Stimulated activated CD8-positive, alpha-beta memory T cell treated with anti-CD3 and anti-CD28 coated beads, Interleukin-12 subunit alpha, Interleukin-12 subunit beta, amount 100 ng/mL, for 24 hours (primary cell): ENCODE measurements at regions not wholly inside any gene's neighbourhood (a gene's known extent, or its start where the extent isn't known, plus 50 kb on each side); places are given as distances from the start of the nearest gene placed in this dataset.

ENCODE experiments used
- DNase-seq: peaks from one replicate; pipeline ENCODE4 v3.0.0-alpha.2; 2020; ENCODE audit errors: extremely low read depth

DNA sequence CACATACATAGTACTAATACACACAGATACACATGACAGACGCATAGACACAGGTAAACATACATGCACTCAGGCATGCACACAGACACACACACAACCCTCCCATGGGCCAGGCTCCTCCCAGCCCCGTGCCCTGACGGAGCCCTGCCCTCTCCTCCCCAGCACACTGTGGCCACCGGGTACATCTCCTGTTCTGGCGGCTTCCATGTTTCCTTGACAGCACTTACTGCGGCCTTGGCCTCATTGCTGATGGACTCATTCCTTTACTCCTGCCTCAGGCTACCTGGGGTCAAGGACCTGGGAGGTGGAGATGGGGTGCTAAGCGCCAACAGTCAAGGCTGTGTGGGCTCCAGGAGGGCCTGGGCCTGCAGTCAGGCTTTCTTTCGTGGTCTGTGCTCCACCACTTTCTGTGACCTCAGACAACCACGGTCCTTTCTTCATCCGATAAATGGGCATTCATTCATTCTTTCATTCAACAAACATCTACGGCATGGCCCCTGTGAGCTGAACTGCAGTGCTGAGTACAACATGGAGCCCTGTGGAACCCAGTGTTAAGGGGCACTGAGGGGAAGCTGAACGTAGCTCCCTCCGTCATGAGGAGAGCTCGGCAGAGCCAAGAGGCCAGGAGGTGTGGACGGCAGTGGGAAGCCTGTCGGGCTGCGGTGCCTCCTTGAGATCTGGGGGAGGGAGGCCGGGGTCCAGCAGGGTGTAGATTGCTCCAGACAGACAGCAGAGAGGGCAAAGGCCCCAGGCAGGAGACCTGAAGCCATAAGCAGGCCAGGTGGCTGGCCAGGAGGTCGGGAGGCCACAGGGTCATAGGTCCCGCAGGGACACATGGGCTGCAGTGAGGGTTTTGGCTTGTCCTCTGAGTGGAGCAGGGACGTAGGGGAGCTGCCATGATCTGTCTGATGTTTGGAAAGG lies 190.4 kb upstream of the HDAC4 start:
- DNase-seq, result no peak

- no peak for DNase-seq
These were observed 189.5 kb upstream of the HDAC4 start for GRCh38 chr2:239590276-239590675.

- no peak for DNase-seq
These were observed 189.0 kb upstream of the HDAC4 start for GRCh38 chr2:239589833-239590232.

DNA sequence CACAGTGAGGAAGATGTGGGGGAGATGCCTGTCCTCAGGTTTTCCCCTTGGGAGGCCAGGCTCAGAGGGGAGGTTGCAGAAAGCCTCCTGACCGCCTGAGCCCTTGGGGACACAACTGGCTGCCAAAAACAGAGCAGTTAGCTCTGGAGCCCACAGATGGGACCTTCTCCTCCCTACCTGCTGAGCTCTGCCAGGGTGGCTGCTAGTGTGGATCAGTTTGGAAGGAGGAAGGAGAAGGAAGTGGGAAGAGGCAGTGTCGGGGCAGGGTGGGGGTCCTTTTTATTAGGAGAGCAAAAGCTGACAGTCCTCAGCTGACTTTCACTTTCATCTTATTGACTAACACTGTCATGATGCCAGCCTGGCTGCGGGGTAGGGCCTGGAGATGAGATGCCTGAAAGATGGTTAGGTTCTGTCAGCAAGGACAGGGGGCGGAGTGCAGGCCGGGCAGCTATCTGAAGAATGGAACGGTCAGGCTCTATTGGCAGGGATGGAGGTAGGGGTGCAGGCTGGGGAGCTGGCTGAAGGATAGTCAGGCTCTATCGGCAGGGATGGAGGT lies 188.5 kb upstream of the HDAC4 start:
- no peak for DNase-seq

- no peak for DNase-seq
These were observed 187.8 kb upstream of the HDAC4 start for GRCh38 chr2:239588451-239589269.

- no peak for DNase-seq
These were observed 187.0 kb upstream of the HDAC4 start for GRCh38 chr2:239587841-239588240.

- no peak for DNase-seq
These were observed 186.5 kb upstream of the HDAC4 start for GRCh38 chr2:239587311-239587731.

GRCh38 chr2:239586651-239587310 lies 186.0 kb upstream of the HDAC4 start:
- DNase-seq, result no peak

DNA sequence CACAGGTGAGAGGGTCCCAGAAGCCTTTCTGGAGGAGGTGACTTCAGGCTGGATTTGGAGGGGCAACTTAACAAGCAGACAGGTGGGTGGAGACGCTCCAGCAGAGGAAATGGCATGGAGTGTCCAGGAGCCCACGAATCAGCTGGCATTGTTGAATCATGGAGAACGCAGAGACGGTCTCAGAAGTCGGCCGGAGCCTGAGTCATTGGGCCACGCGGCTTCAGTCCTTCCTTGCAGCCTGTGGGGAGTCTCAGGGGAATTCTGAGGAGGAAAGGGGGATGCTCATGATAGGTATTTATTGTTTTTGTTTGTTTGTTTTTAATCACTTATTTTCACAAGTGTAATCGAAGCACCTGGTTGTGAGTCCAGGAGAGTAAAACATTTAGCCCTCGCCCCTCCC lies 184.6 kb upstream of the HDAC4 start:
- no peak for DNase-seq

DNA sequence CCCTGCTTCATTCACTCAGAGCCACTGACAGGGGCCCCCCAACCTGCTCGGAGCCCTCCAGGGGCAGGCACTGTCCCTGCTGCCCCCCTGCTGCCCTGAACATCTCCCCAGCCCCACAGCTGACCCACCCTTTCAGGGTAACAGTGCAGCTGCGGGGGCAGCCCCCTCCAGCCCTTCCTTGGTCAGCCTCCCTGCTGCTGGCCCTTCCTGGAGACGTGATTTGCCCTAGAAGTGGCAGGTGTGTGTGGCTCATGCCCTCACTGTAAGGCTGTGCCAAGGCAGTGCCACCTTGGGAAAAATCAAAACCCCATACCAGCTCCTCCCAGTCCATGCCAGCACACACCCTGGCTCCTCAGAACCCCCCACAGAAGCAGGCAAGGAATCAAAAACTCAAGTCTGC lies 184.2 kb upstream of the HDAC4 start:
- no peak for DNase-seq

- no peak for DNase-seq
These were observed 183.3 kb upstream of the HDAC4 start for GRCh38 chr2:239583879-239584859.

DNA sequence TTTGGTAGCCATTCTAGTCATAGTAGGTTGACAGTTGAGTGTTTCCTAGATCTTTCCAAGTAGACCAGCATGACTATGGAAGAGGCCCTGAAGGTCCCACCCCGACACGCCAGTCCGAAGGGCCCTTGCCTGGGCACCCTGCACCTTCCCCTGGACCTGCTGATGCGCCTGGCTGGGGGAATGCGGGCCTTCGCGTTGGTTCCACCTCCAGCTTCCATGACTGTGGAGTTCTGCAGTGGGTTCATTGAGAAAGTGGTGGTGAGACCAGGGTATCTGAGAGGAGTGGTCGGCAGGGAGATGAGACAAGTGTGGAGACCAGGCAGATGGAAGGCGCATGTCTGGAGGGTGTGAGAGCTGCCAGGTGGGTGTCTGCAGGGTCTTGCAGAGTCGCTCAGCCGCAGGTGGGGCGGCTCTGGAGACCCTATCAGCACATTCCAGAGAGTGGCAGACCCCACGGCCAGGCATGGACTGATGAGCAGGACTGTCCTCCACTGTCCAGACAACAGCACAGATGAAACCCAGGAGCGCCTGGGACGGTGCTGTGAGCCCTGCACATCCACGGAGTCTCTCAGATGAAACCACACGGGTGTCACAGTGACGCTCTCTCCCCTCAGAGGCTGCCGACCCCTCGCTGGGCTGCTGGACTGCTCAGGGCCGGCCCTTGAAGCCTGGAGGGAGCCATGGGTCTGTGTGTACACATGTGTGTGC lies 182.5 kb upstream of the HDAC4 start:
- no peak for DNase-seq

- no peak for DNase-seq
These were observed 181.7 kb upstream of the HDAC4 start for GRCh38 chr2:239582476-239582875.

GRCh38 chr2:239581352-239581901 lies 180.6 kb upstream of the HDAC4 start:
- DNase-seq, result no peak

DNA sequence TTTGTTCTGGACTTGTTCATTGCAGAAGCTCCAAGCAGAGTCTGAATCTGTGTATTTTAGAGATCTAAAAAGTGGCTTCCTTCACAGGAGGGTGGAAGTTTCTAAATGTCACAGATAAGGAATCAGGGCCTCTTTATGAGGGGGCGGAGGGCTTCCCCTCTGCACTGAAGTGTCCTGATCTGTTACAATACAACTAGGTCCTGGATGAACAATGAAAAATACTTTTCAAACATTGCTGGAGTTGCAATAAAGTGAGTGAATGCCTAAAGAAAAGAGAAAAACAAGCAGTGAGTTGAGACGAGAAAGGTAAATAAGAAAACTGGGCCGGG lies 179.3 kb upstream of the HDAC4 start:
- DNase-seq, result no peak

GRCh38 chr2:239579524-239580198 lies 178.8 kb upstream of the HDAC4 start:
- DNase-seq, result no peak

DNA sequence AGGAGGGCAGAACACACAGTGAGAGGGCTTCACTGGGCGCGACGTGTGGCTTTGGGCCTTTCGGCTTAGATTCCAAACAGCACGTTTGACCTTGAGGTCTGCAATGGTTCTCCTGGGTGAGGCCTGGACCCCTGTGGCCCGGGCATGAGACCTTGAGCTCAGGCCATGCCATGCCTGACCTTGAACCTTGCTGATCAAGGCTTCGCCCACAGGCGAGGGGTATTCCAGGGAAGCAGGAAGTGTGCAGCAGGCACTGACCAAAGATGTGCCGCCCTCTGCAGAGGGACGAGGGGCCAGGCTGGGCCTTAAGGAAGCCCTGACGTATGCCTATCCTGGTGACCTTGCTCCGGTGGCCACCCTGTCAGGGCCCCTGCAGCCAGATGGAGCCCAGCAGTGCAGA lies 178.3 kb upstream of the HDAC4 start:
- no peak for DNase-seq

GRCh38 chr2:239578381-239578780 lies 177.6 kb upstream of the HDAC4 start:
- no peak for DNase-seq

DNA sequence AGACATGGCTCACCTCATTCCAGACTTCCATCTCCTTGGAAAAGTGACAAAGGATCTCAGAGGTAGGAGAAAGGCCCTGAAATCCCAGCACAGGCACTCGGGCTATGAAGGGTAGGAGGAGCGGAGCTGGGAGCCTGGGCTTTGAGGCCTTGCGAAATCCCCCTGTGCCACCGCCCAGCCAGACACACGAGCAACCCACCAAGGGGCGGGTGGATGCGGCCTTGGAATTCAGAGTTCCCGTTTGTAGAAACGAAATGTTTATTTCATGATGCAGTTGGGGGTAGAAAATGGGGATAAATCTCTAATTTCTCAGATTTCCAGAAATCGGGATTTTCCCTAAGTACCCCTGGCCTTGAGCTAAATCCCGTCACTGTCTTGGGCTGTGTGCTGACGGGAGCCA lies 177.1 kb upstream of the HDAC4 start:
- DNase-seq, result no peak
